ENCODE measurements at regions not wholly inside any gene's neighbourhood (a gene's known extent, or its start where the extent isn't known, plus 50 kb on each side); places are given as distances from the start of the nearest gene placed in this dataset.

DNA sequence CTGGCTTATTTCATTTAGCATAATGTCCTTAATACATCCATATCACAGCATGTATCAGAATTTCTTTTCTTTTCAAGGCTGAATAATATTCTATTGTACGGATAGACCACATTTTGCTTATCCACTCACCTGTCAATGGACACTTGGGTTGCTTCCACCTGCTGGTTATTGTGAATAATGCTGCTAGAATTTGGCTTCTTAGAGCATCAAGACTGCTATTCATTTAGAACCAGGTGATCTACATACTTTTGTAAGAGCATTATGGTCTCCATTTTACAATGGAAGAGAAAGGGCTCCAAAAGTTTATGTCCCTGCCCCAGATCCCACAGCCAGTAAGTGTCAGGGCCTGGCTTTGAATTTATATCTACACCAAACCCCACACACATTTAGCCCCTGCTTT is 100.7 kb upstream of the CD82 start:
- Mint-ChIP-seq H3K36me3 (ENCODE audit: insufficient read depth, unreplicated experiment) (no peaks in the 10 kb centered on the region), H3K27ac (ENCODE audit: unreplicated experiment) (no peak overlapping the region), H3K9me3 (ENCODE audit: low read depth, unreplicated experiment) (peaks cover 10% of the 10 kb centered on the region), H3K4me1 (ENCODE audit: low read depth, unreplicated experiment) (no peaks in the 10 kb centered on the region), H3K4me3 (ENCODE audit: low read depth, unreplicated experiment) (no peak overlapping the region), H3K27me3 (ENCODE audit: unreplicated experiment) (peaks cover 96% of the 10 kb centered on the region)
- intact Hi-C loops (cut with micrococcal nuclease; ENCODE audit: unreplicated experiment), result no loop called here
- no TSS peak for BruUV-seq (replicated peaks)
- CTCF ChIA-PET, result no interaction called here
- DNase-seq, result no peak
- no peak for TF ChIP-seq CTCF (IDR thresholded peaks at IDR 0.05; ENCODE audit: unreplicated experiment)

DNA sequence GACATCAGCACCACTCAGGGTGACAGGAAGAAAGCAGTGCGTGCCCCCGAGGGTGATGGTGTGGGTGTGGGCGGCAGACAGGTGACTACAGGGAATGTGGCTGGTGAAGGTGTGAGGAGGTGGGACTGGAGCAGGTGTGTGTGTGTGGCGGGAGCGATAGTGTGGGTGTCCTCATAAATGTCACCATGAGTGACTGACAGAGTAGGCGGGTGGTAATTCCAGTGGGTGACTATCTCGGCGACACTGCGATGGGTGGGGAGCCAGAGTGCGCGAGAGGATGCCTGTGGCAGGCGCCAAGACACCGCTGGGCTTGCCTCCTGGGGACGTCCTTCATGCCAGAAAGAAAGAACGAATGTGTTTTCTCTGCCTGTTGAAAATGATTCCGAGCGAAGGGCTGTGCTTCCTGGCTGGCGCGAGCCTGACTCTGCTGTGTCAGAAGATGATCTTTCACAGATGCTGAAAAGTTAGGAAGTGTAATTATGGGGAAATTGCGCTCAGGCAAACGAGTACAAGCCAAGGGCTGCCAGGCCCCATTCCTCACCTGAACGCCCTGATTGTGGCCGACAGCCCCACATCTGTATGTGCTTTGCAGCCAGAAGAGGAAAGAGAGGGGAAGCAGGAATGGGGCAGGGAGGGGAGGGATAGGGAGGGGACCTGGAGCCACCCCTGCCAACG is 98.8 kb upstream of the CD82 start:
- peaks cover 10% of the 10 kb centered on the region for H3K9me3 Mint-ChIP-seq (ENCODE audit: low read depth, unreplicated experiment)
- BruUV-seq (replicated peaks), result no TSS peak
- intact Hi-C loops (cut with micrococcal nuclease; ENCODE audit: unreplicated experiment), result no loop called here
- peaks cover 96% of the 10 kb centered on the region for H3K27me3 Mint-ChIP-seq (ENCODE audit: unreplicated experiment)
- H3K4me3 Mint-ChIP-seq (ENCODE audit: low read depth, unreplicated experiment), result no peak overlapping the region
- no peak for TF ChIP-seq CTCF (IDR thresholded peaks at IDR 0.05; ENCODE audit: unreplicated experiment)
- no peak overlapping the region for H3K27ac Mint-ChIP-seq (ENCODE audit: unreplicated experiment)
- H3K4me1 Mint-ChIP-seq (ENCODE audit: low read depth, unreplicated experiment), result no peaks in the 10 kb centered on the region
- no peak for DNase-seq
- no peaks in the 10 kb centered on the region for H3K36me3 Mint-ChIP-seq (ENCODE audit: insufficient read depth, unreplicated experiment)
- CTCF ChIA-PET, result no interaction called here

DNA sequence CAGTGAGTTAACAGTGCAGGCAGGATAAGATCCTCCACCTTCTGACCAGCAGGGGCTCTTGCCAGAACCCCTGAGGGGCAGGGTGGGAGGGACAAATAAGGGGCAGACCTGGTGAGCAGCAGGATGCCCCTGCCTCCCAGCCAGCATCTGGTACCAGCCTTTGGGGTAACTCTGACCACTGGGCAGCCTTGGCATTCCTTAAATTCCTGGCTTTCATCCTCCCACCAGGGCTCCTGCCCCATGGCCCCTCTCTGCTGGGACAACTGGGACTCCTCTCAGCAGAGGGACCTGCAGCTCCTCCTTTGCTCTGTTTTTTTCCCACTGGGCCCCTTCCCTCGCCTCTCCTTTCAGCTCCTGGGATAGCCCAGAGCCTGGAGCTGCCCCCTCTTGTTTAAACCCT is 98.0 kb upstream of the CD82 start:
- intact Hi-C loops (cut with micrococcal nuclease; ENCODE audit: unreplicated experiment), result no loop called here
- Mint-ChIP-seq H3K9me3 (ENCODE audit: low read depth, unreplicated experiment) (peaks cover 10% of the 10 kb centered on the region), H3K27me3 (ENCODE audit: unreplicated experiment) (peaks cover 96% of the 10 kb centered on the region), H3K4me3 (ENCODE audit: low read depth, unreplicated experiment) (no peak overlapping the region), H3K4me1 (ENCODE audit: low read depth, unreplicated experiment) (no peaks in the 10 kb centered on the region), H3K36me3 (ENCODE audit: insufficient read depth, unreplicated experiment) (no peaks in the 10 kb centered on the region), H3K27ac (ENCODE audit: unreplicated experiment) (no peak overlapping the region)
- CTCF ChIA-PET, result no interaction called here
- TF ChIP-seq CTCF (IDR thresholded peaks at IDR 0.05; ENCODE audit: unreplicated experiment), result no peak
- DNase-seq, result no peak
- no TSS peak for BruUV-seq (replicated peaks)

GRCh38 chr11:44467931-44468330 is 97.5 kb upstream of the CD82 start:
- DNase-seq, result no peak
- intact Hi-C loops (cut with micrococcal nuclease; ENCODE audit: unreplicated experiment), result no loop called here
- BruUV-seq (replicated peaks), result no TSS peak
- H3K4me1 Mint-ChIP-seq (ENCODE audit: low read depth, unreplicated experiment), result no peaks in the 10 kb centered on the region
- no peak overlapping the region for H3K4me3 Mint-ChIP-seq (ENCODE audit: low read depth, unreplicated experiment)
- peaks cover 96% of the 10 kb centered on the region for H3K27me3 Mint-ChIP-seq (ENCODE audit: unreplicated experiment)
- no peak for TF ChIP-seq CTCF (IDR thresholded peaks at IDR 0.05; ENCODE audit: unreplicated experiment)
- H3K9me3 Mint-ChIP-seq (ENCODE audit: low read depth, unreplicated experiment), result peaks cover 10% of the 10 kb centered on the region
- no peak overlapping the region for H3K27ac Mint-ChIP-seq (ENCODE audit: unreplicated experiment)
- H3K36me3 Mint-ChIP-seq (ENCODE audit: insufficient read depth, unreplicated experiment), result no peaks in the 10 kb centered on the region
- CTCF ChIA-PET, result interaction anchor here (0.6 kb wide), 1 partner anchor 726 kb away, joined by 3 read pairs; no protein-coding TSS in a partner anchor
